ENCODE measurements at regions not wholly inside any gene's neighbourhood (a gene's known extent, or its start where the extent isn't known, plus 50 kb on each side); places are given as distances from the start of the nearest gene placed in this dataset.

- no peak for DNase-seq (ENCODE audit: low read depth)
Observed at GRCh38 chrY:8673896-8674295, 663.4 kb upstream of the TSPY4 start.

GRCh38 chrY:8677336-8677935 lies 659.8 kb upstream of the TSPY4 start:
- DNase-seq (ENCODE audit: low read depth): peak; percentile 0

GRCh38 chrY:8687154-8687553 lies 650.1 kb upstream of the TSPY4 start:
- no peak for DNase-seq (ENCODE audit: low read depth)

- no peak for DNase-seq (ENCODE audit: low read depth)
Observed at GRCh38 chrY:8690901-8691685, 646.2 kb upstream of the TSPY4 start.

- no peak for DNase-seq (ENCODE audit: low read depth)
Observed at GRCh38 chrY:8698571-8698970, 638.7 kb upstream of the TSPY4 start.

GRCh38 chrY:8705636-8706300 lies 631.5 kb upstream of the TSPY4 start:
- no peak for DNase-seq (ENCODE audit: low read depth)

GRCh38 chrY:8712296-8712695 lies 625.0 kb upstream of the TSPY4 start:
- no peak for DNase-seq (ENCODE audit: low read depth)

GRCh38 chrY:8715226-8715625 lies 622.0 kb upstream of the TSPY4 start:
- DNase-seq (ENCODE audit: low read depth): no peak

GRCh38 chrY:8726616-8727015 lies 610.6 kb upstream of the TSPY4 start:
- DNase-seq (ENCODE audit: low read depth): no peak

DNA sequence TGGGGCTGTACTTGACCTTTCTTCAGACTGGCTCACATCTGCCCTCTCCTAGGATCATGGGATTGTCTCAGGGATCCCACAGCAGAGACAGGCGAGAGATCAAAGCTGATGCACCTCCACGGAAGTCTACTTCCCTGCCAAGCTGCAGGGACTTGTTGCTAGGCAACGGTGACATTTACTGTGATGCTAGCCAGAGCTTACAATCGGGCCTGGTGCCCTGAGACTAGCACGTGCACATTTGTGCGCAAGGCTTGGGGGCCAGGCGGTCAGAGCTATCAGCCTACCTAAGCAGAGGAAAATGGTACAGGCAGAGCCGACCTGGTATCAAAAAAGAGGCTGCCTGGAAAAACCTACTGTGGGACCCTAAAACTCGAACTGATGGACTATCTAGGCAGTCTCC lies 607.3 kb upstream of the TSPY4 start:
- no peak for DNase-seq (ENCODE audit: low read depth)

- DNase-seq (ENCODE audit: low read depth): no peak
Observed at GRCh38 chrY:8741343-8742069, 595.8 kb upstream of the TSPY4 start.

DNA sequence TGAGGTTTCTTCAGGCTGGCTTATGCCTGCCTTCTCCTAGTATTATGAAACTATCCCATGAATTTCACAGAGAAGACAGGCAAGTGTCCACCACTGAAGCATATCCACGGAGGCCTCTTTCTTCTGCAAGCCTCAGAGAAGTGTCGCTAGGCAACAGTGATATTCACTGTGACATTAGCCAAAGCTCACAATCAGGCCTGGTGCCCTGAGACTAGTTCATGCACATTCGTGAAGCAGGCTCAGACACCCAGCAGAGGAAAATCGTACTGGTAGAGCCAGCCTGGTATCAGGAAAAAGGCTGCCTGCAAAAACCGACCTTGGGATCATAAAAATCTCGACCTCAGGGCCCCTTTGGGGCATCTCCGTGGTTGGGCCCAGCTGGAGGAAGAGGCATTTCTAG lies 573.1 kb upstream of the TSPY4 start:
- DNase-seq (ENCODE audit: low read depth): no peak

DNA sequence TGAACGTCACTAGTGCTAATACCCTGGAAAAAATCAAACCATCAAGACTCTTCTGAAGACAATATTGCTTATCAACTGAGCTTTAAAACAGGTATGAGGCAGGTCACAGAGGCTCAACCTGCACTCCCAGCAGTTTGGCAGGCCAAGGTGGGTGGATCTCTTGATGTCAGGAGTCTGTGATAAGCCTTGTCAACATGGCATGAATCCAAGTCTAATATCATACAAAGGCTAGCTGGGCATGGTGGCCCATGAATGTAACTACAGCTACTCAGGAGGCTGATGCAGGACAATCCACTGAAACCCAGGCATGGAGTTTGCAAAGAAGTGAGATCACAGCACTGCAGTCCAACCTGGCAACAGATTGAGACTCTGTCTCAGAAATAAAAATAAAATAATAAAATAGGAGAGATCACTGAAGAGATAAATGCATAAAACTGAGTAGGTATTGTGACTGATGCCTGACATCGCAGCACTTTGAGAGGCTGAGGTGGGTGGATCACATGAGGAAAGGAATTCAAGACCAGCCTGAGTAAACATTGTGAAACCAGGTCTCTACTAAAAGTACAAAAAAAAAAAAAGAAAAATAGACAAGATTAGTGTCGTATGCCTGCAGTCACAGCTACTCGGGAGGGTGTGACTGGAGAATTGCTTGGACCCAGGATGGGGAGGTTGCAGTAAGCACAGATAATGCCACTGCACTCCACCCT lies 555.9 kb upstream of the TSPY4 start:
- DNase-seq (ENCODE audit: low read depth): no peak

GRCh38 chrY:8794561-8794960 lies 542.7 kb upstream of the TSPY4 start:
- no peak for DNase-seq (ENCODE audit: low read depth)

GRCh38 chrY:8804317-8804716 lies 532.9 kb upstream of the TSPY4 start:
- no peak for DNase-seq (ENCODE audit: low read depth)

DNA sequence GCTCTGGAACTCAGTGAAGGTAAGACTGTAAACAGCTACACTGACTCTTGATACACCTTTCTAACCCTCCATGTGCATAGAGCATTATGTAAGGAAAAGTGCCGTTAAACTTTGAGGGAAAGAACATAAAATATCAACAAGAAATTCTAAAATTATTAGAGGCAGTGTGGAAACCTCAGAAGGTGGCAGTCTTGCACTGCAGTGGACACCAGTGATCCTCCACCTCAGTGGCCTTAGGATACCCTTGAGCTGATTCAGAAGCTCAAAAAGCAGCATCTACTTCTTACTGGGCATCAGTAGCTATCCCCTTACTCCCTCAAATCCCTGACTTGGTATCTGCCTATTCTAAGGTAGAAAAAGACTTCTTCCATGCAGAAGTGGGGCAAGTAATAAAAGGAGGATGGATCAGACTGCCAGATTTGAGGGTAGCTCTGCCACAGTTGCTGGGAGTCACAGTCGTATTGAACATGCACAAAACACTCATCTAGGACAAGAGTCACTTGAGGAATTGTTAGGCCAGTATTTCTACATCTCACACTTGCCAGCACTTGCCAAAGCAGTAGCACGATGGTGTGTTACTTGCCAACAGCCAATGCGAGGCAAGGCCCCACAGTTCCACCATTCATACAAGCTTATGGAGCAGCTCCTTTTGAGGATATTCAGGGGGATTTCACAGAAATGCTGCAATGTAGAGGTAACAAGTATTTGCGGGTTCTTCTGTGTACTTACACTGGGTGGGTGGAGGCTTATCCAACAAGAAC lies 529.4 kb upstream of the TSPY4 start:
- DNase-seq (ENCODE audit: low read depth): peak; percentile 20

DNA sequence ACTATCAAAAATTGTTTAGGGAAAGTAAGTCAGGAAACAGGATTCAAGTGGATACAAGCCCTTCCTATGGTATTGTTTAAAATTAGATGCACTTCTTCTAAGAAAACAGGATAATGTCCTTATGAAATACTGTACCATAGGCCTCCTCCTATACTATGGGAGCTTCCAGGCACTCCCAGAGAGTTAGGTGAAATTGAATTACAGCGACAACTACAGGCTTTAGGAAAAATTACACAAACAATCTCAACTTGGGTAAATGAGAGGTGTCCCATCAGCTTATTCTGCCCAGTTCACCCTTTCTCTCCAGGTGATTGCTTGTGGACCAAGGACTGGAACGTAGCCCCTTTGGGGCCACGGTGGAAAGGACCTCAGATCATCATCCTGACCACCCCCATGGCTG lies 528.7 kb upstream of the TSPY4 start:
- DNase-seq (ENCODE audit: low read depth): no peak

GRCh38 chrY:8809076-8809475 lies 528.2 kb upstream of the TSPY4 start:
- peak; percentile 32 for DNase-seq (ENCODE audit: low read depth)

DNA sequence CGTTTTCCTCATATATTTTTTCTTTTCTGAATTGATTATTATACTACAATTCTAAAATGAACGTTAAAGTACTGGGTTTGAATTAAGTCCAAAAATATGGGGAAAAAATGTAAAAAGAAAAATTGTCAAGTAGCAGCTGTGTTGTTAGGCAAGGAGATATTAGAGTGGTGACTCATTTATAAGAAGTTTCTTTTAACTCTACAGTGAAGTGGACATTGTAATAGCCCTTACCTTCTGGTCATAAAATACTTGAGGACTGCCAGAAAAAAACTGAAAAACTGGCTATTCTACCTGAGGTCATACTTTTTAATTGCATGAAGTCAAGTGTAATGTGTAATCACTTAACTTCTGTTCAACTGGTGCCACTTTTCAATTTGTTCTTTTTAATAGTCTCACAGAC lies 523.1 kb upstream of the TSPY4 start:
- no peak for DNase-seq (ENCODE audit: low read depth)

DNA sequence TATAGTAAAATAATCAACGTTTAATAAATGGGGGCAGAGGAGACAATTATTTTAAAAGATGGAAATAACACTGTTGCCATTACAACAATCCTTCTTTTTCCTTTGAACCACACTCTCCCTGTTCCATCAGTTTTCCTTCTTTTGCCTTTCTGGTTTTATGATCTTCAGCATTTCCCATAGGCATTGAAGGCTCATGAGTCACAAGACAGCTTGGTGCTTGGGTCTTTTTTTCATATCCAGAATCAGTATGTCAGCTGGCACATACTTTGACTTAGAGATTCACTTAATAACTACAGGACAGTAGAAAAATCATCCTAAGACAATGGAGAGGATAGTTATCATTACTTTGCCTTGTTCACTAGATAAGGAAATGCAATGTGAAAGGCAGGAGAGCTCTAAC lies 521.6 kb upstream of the TSPY4 start:
- DNase-seq (ENCODE audit: low read depth): no peak

- DNase-seq (ENCODE audit: low read depth): no peak
Observed at GRCh38 chrY:8820032-8820431, 517.2 kb upstream of the TSPY4 start.
